DND-41 (cell line): ENCODE measurements at regions not wholly inside any gene's neighbourhood (a gene's known extent, or its start where the extent isn't known, plus 50 kb on each side); places are given as distances from the start of the nearest gene placed in this dataset.

Experiments used
- CTCF ChIP-seq: IDR thresholded peaks from 2 replicates; pipeline ENCODE4 v1.5.1; 2012; ENCODE audit warnings: borderline replicate concordance, low read length, moderate library complexity, mild to moderate bottlenecking; ENCODE audit not compliant: poor library complexity, severe bottlenecking; ENCODE audit errors: extremely low read depth
- EZH2 ChIP-seq: IDR thresholded peaks from 3 replicates; pipeline ENCODE4 v1.6.1; 2012; ENCODE audit warnings: borderline replicate concordance, low read depth, mild to moderate bottlenecking, moderate library complexity, low read length, inconsistent platforms; ENCODE audit not compliant: severe bottlenecking

- TF ChIP-seq CTCF = no peak
- no peak for TF ChIP-seq EZH2
Observed at GRCh38 chr5:143571642-143572624, 168.4 kb upstream of the NR3C1 start.
